H9 (cell line): ENCODE measurements at regions not wholly inside any gene's neighbourhood (a gene's known extent, or its start where the extent isn't known, plus 50 kb on each side); places are given as distances from the start of the nearest gene placed in this dataset.

Source experiments
- DNase-seq: peaks from one replicate; pipeline ENCODE4 v3.0.0-alpha.2; 2017
- H2AFZ ChIP-seq: one replicate; pipeline ENCODE4 v1.6.1; 2013; ENCODE audit warnings: mild to moderate bottlenecking, low read length, control low read depth, moderate library complexity
- H2AK5ac ChIP-seq: 2 replicates; pipeline ENCODE4 v1.6.1; 2013; ENCODE audit warnings: low read length, control low read depth, mixed read lengths; ENCODE audit not compliant: insufficient read length
- H2BK120ac ChIP-seq: one replicate; pipeline ENCODE4 v1.6.1; 2013; ENCODE audit warnings: low read depth, mild to moderate bottlenecking, low read length, control low read depth, inconsistent platforms; ENCODE audit not compliant: poor library complexity, severe bottlenecking
- H2BK12ac ChIP-seq: 2 replicates; pipeline ENCODE4 v1.6.1; 2013; ENCODE audit warnings: low read length, control low read depth, mixed read lengths, low read depth; ENCODE audit not compliant: insufficient read length
- H2BK15ac ChIP-seq: 2 replicates; pipeline ENCODE4 v1.6.1; 2013; ENCODE audit warnings: low read depth, low read length, control low read depth
- H2BK20ac ChIP-seq: one replicate; pipeline ENCODE4 v1.6.1; 2013; ENCODE audit warnings: low read depth, mild to moderate bottlenecking, low read length, control low read depth, inconsistent platforms; ENCODE audit not compliant: poor library complexity, severe bottlenecking
- H2BK5ac ChIP-seq: 2 replicates; pipeline ENCODE4 v1.6.1; 2013; ENCODE audit warnings: low read length, control low read depth, mixed read lengths; ENCODE audit not compliant: insufficient read length
- H3K14ac ChIP-seq: 2 replicates; pipeline ENCODE4 v1.6.1; 2013; ENCODE audit warnings: low read length, control low read depth; ENCODE audit not compliant: insufficient read depth
- H3K18ac ChIP-seq: 2 replicates; pipeline ENCODE4 v1.6.1; 2013; ENCODE audit warnings: low read depth, mild to moderate bottlenecking, mixed read lengths, low read length, control low read depth; ENCODE audit not compliant: insufficient read length
- H3K23ac ChIP-seq: 2 replicates; pipeline ENCODE4 v1.6.1; 2013; ENCODE audit warnings: low read length, control low read depth, mixed read lengths, low read depth; ENCODE audit not compliant: insufficient read length
- H3K23me2 ChIP-seq: 2 replicates; pipeline ENCODE4 v1.6.1; 2013; ENCODE audit warnings: low read depth, mild to moderate bottlenecking, mixed read lengths, low read length, control low read depth; ENCODE audit not compliant: insufficient read length, poor library complexity, severe bottlenecking
- H3K27ac ChIP-seq: 2 replicates; pipeline ENCODE4 v1.5.1; 2013; ENCODE audit warnings: low read length, control low read depth, mixed read lengths, low read depth; ENCODE audit not compliant: insufficient read length
- H3K27me3 ChIP-seq: 2 replicates; pipeline ENCODE4 v1.6.1; 2013; ENCODE audit warnings: low read length, control low read depth, inconsistent platforms; ENCODE audit not compliant: insufficient read depth
- H3K4ac ChIP-seq: 2 replicates; pipeline ENCODE4 v1.6.1; 2013; ENCODE audit warnings: low read depth, mild to moderate bottlenecking, control low read depth, inconsistent platforms, low read length, moderate library complexity
- H3K4me1 ChIP-seq: 2 replicates; pipeline ENCODE4 v1.6.1; 2013; ENCODE audit warnings: low read length, control low read depth, inconsistent platforms; ENCODE audit not compliant: insufficient read depth
- H3K4me2 ChIP-seq: 2 replicates; pipeline ENCODE4 v1.6.1; 2013; ENCODE audit warnings: low read length, control low read depth, mixed read lengths; ENCODE audit not compliant: insufficient read length, insufficient read depth
- H3K56ac ChIP-seq: 2 replicates; pipeline ENCODE4 v1.6.1; 2013; ENCODE audit warnings: low read depth, mild to moderate bottlenecking, mixed read lengths, low read length, control low read depth; ENCODE audit not compliant: insufficient read length
- H3K79me1 ChIP-seq: 2 replicates; pipeline ENCODE4 v1.6.1; 2013; ENCODE audit warnings: low read depth, mild to moderate bottlenecking, moderate library complexity, low read length, control low read depth, inconsistent platforms; ENCODE audit not compliant: insufficient read depth, poor library complexity, severe bottlenecking
- H3K79me2 ChIP-seq: 2 replicates; pipeline ENCODE4 v1.6.1; 2013; ENCODE audit warnings: low read length, control low read depth, inconsistent platforms; ENCODE audit not compliant: insufficient read depth
- H3K9ac ChIP-seq: 2 replicates; pipeline ENCODE4 v1.6.1; 2013; ENCODE audit warnings: low read length, control low read depth, mixed read lengths; ENCODE audit not compliant: insufficient read length; ENCODE audit errors: extremely low read depth
- H3K9me3 ChIP-seq: one replicate; pipeline ENCODE4 v1.6.1; 2013; ENCODE audit warnings: low read depth, low read length, inconsistent platforms; ENCODE audit not compliant: control insufficient read depth
- H3T11ph ChIP-seq: one replicate; pipeline ENCODE4 v1.6.1; 2013; ENCODE audit warnings: mild to moderate bottlenecking, low read length, control low read depth, inconsistent platforms
- H4K20me1 ChIP-seq: one replicate; pipeline ENCODE4 v1.6.1; 2013; ENCODE audit not compliant: control insufficient read depth, insufficient read length, insufficient read depth
- H4K5ac ChIP-seq: 2 replicates; pipeline ENCODE4 v1.6.1; 2013; ENCODE audit warnings: low read depth, mild to moderate bottlenecking, mixed read lengths, low read length, control low read depth; ENCODE audit not compliant: insufficient read length
- H4K8ac ChIP-seq: replicated peaks from 2 replicates; pipeline ENCODE4 v1.6.1; 2013; ENCODE audit warnings: low read length, control low read depth, mixed read lengths, low read depth; ENCODE audit not compliant: insufficient read length
- H4K91ac ChIP-seq: 2 replicates; pipeline ENCODE4 v1.6.1; 2013; ENCODE audit warnings: low read depth, mild to moderate bottlenecking, moderate library complexity, mixed read lengths, low read length, control low read depth; ENCODE audit not compliant: insufficient read length
- H3K27ac Mint-ChIP-seq, 3 experiments: 2 replicates in 2 of 3; 3 replicates in 1 of 3; pipeline ENCODE4 v1.8.0; 2020 to 2021; ENCODE audit warnings: mixed read lengths in 3 of 3, mild to moderate bottlenecking in 1 of 3, moderate library complexity in 1 of 3
- H3K27me3 Mint-ChIP-seq: 2 replicates; pipeline ENCODE4 v1.8.0; 2021; ENCODE audit warnings: low read depth, mild to moderate bottlenecking, moderate library complexity, mixed read lengths
- H3K36me3 Mint-ChIP-seq, 3 experiments: 2 replicates in 2 of 3; 3 replicates in 1 of 3; pipeline ENCODE4 v1.8.0; 2020 to 2021; ENCODE audit warnings: low read depth in 3 of 3, mixed read lengths in 3 of 3; ENCODE audit not compliant: insufficient read depth in 1 of 3
- H3K4me1 Mint-ChIP-seq, 2 experiments: 2 replicates each; pipeline ENCODE4 v1.8.0; 2020; ENCODE audit warnings: mixed read lengths in 2 of 2
- H3K4me3 Mint-ChIP-seq, 2 experiments: 2 replicates in 1 of 2; 3 replicates in 1 of 2; pipeline ENCODE4 v1.8.0; 2020 to 2021; ENCODE audit warnings: mild to moderate bottlenecking in 2 of 2, mixed read lengths in 2 of 2, moderate library complexity in 1 of 2
- H3K9me3 Mint-ChIP-seq, 2 experiments: 2 replicates in 1 of 2; 3 replicates in 1 of 2; pipeline ENCODE4 v1.8.0; 2020; ENCODE audit warnings: mild to moderate bottlenecking in 2 of 2, mixed read lengths in 2 of 2, moderate library complexity in 1 of 2
- TF ChIP-seq, protein P1 (sequence below): fragments of 200-600 bp; sonication (generic); conservative IDR thresholded peaks from 3 replicates; pipeline ENCODE4 v1.8.0; 2021; ENCODE audit warnings: antibody characterized with exemption, mild to moderate bottlenecking

DNA sequence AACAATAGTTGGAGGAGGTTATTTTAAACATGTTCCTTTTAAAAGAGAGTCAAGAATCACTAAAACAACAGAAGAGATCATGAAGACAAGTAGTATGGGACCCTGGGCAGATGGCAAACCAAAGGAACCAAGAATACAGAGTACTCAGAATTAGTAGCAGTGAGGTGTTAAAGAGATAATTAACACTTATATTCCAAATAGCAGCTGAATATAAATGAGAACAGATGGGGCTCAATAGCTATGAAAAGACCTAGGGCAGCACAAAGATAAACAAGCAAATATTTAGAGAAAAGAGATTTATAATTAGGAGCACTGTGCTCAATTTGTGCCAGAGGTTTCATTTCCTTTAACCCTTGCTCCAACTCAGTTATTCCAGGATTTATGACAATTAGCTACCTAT, 159.1 kb downstream of the FAM114A2 start:
- H4K5ac ChIP-seq: no peak overlapping the region
- Mint-ChIP-seq H3K4me3 (no peak overlapping the region), H3K9me3 (peaks cover 0 to 4% of the 10 kb centered on the region in 2 experiments; a peak in 1 of 5 replicates), H3K27ac (no peak overlapping the region), H3K27me3 (peaks cover 2% of the 10 kb centered on the region; the same call in 1 of the 2 replicates), H3K36me3 (no peaks in the 10 kb centered on the region; a peak in 2 of 7 replicates), H3K4me1 (peaks cover 8 to 15% of the 10 kb centered on the region in 2 experiments)
- no peak overlapping the region for H4K8ac ChIP-seq
- H3K18ac ChIP-seq: no peak overlapping the region
- H3K79me2 ChIP-seq: no peaks in the 10 kb centered on the region
- no peaks in the 10 kb centered on the region for H3K27me3 ChIP-seq
- no peaks in the 10 kb centered on the region for H3K79me1 ChIP-seq
- no peaks in the 10 kb centered on the region for H3K9me3 ChIP-seq
- no peak overlapping the region for H3K4me2 ChIP-seq
- H3K4ac ChIP-seq: no peak overlapping the region
- no peaks in the 10 kb centered on the region for H4K20me1 ChIP-seq
- H3K56ac ChIP-seq: no peak overlapping the region
- H3K14ac ChIP-seq: no peak overlapping the region
- no peak overlapping the region for H2BK15ac ChIP-seq
- H2AK5ac ChIP-seq: no peak overlapping the region
- H2BK20ac ChIP-seq: no peak overlapping the region
- no peak overlapping the region for H2BK120ac ChIP-seq
- no peak overlapping the region for H3K23ac ChIP-seq
- no peak for DNase-seq
- H3K9ac ChIP-seq: no peak overlapping the region
- no peak overlapping the region for H2BK5ac ChIP-seq
- H3K4me1 ChIP-seq: peaks cover 3% of the 10 kb centered on the region; the same call in 1 of the 2 replicates
- no peak overlapping the region for H2AFZ ChIP-seq
- no peak overlapping the region for H3K27ac ChIP-seq
- H4K91ac ChIP-seq: no peak overlapping the region
- H3K23me2 ChIP-seq: no peaks in the 10 kb centered on the region
- no peak overlapping the region for H2BK12ac ChIP-seq
- TF ChIP-seq, protein P1, sequence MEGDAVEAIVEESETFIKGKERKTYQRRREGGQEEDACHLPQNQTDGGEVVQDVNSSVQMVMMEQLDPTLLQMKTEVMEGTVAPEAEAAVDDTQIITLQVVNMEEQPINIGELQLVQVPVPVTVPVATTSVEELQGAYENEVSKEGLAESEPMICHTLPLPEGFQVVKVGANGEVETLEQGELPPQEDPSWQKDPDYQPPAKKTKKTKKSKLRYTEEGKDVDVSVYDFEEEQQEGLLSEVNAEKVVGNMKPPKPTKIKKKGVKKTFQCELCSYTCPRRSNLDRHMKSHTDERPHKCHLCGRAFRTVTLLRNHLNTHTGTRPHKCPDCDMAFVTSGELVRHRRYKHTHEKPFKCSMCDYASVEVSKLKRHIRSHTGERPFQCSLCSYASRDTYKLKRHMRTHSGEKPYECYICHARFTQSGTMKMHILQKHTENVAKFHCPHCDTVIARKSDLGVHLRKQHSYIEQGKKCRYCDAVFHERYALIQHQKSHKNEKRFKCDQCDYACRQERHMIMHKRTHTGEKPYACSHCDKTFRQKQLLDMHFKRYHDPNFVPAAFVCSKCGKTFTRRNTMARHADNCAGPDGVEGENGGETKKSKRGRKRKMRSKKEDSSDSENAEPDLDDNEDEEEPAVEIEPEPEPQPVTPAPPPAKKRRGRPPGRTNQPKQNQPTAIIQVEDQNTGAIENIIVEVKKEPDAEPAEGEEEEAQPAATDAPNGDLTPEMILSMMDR: no peak
- H3T11ph ChIP-seq: no peak overlapping the region
